GM12878 (cell line): ENCODE measurements at regions not wholly inside any gene's neighbourhood (a gene's known extent, or its start where the extent isn't known, plus 50 kb on each side); places are given as distances from the start of the nearest gene placed in this dataset.

ENCODE experiments used
- ATAC-seq: fragments of 200-7000 bp; cut with Tn5 transposase; 3 replicates; pipeline ENCODE4 v1.9.1; 2020; ENCODE audit warnings: mild to moderate bottlenecking, moderate library complexity
- BruUV-seq: library from RNA; stranded (reverse); fragments of 400-500 nt; replicated peaks from 2 replicates; lab custom pipeline; 2021; lab: Mats Ljungman, UMichigan
- CTCF ChIA-PET: fragments of 300-600 bp; sonication (Branson Sonifier 250); formaldehyde crosslinking; extraction: SDS; loops from one replicate; lab custom pipeline; 2021; ENCODE audit warnings: inconsistent platforms; lab: Yijun Ruan, JAX
- POLR2A ChIA-PET: fragments of 350-600 bp; formaldehyde crosslinking; extraction: SDS; loops from one replicate; lab custom pipeline; 2021; ENCODE audit warnings: inconsistent platforms; lab: Charles Lee
- RAD21 ChIA-PET: fragments of 300-600 bp; sonication (Branson Sonifier 250); formaldehyde crosslinking; loops from one replicate; lab custom pipeline; 2023; ENCODE audit warnings: antibody characterized with exemption; ENCODE audit not compliant: unreplicated experiment; lab: Charles Lee
- SMC1A ChIA-PET: fragments of 300-600 bp; sonication (Branson Sonifier 250); formaldehyde crosslinking; loops from one replicate; lab custom pipeline; 2023; ENCODE audit not compliant: unreplicated experiment, uncharacterized antibody; lab: Charles Lee
- DNase-seq: peaks from one replicate; pipeline ENCODE4 v3.0.0-alpha.2; 2011; ENCODE audit warnings: low read depth, low spot score
- FAIRE-seq: peaks from 3 replicates; lab custom pipeline; 2011; peaks lifted over from hg19 to GRCh38; lab: Jason Lieb, UNC
- H2AFZ ChIP-seq: 2 replicates; pipeline ENCODE4 v1.6.0; 2011; ENCODE audit warnings: low read depth, low read length, control low read depth; ENCODE audit not compliant: control insufficient read depth
- H3K27ac ChIP-seq: 2 replicates; pipeline ENCODE4 v1.5.1; 2011; ENCODE audit warnings: control low read depth; ENCODE audit not compliant: control insufficient read depth, insufficient read depth
- H3K27me3 ChIP-seq, 2 experiments: replicated peaks in 1 of 2; 2 replicates each; pipeline versions ENCODE4 v1.6.0 to v1.6.1; 2011; ENCODE audit warnings: low read length in 1 of 2; ENCODE audit not compliant: control insufficient read depth in 2 of 2, insufficient read depth in 2 of 2
- H3K36me3 ChIP-seq, 2 experiments: 2 replicates each; pipeline ENCODE4 v1.5.1; 2011; ENCODE audit warnings: low read length in 1 of 2; ENCODE audit not compliant: control insufficient read depth in 2 of 2, insufficient read depth in 2 of 2
- H3K4me1 ChIP-seq: 2 replicates; pipeline ENCODE4 v1.6.1; 2011; ENCODE audit warnings: mild to moderate bottlenecking, low read length, moderate library complexity, mixed read lengths; ENCODE audit not compliant: control insufficient read depth, insufficient read depth
- H3K4me2 ChIP-seq: 2 replicates; pipeline ENCODE4 v1.6.0; 2011; ENCODE audit warnings: control low read depth; ENCODE audit not compliant: control insufficient read depth, insufficient read depth
- H3K4me3 ChIP-seq: fragments of 200-600 bp; sonication (generic); 2 replicates; pipeline ENCODE4 v1.5.1; 2016
- H3K79me2 ChIP-seq: 2 replicates; pipeline ENCODE4 v1.6.0; 2011; ENCODE audit warnings: low read length; ENCODE audit not compliant: control insufficient read depth, insufficient read depth
- H3K9ac ChIP-seq: 2 replicates; pipeline ENCODE4 v1.8.0; 2011; ENCODE audit warnings: low read length, control low read depth, mixed read lengths; ENCODE audit not compliant: control insufficient read depth, insufficient read depth
- H3K9me3 ChIP-seq: replicated peaks from 3 replicates; pipeline ENCODE4 v1.5.1; 2011; ENCODE audit warnings: mild to moderate bottlenecking, low read length; ENCODE audit not compliant: control insufficient read depth, insufficient read depth
- H4K20me1 ChIP-seq: 2 replicates; pipeline ENCODE4 v1.6.0; 2011; ENCODE audit not compliant: control insufficient read depth, insufficient read depth
- BACH1 ChIP-seq: fragments of 450-650 bp; IDR thresholded peaks from 2 replicates; pipeline ENCODE4 v1.6.1; 2017; ENCODE audit warnings: mild to moderate bottlenecking, borderline replicate concordance
- BHLHE40 ChIP-seq, 2 experiments: fragments of 450-650 bp in 1 of 2; IDR thresholded peaks; 2 replicates each; pipeline ENCODE4 v1.6.1; 2011 to 2017; ENCODE audit warnings: low read depth in 2 of 2, borderline replicate concordance in 1 of 2, improper control_type of control experiment in 1 of 2, low read length in 1 of 2, mild to moderate bottlenecking in 1 of 2
- BRCA1 ChIP-seq: IDR thresholded peaks from 2 replicates; pipeline ENCODE4 v1.6.1; 2011; ENCODE audit warnings: low read depth, low read length, improper control_type of control experiment
- FOS ChIP-seq: IDR thresholded peaks from 3 replicates; pipeline ENCODE4 v1.6.1; 2011; ENCODE audit warnings: borderline replicate concordance; ENCODE audit not compliant: insufficient read length; ENCODE audit errors: extremely low read depth
- HDAC2 ChIP-seq: fragments of 200-600 bp; sonication (generic); IDR thresholded peaks from 2 replicates; pipeline ENCODE4 v1.6.1; 2017
- MYC ChIP-seq: IDR thresholded peaks from 2 replicates; pipeline ENCODE4 v1.6.1; 2011; ENCODE audit warnings: mild to moderate bottlenecking, low read length, moderate library complexity, inconsistent platforms; ENCODE audit not compliant: insufficient read depth, insufficient replicate concordance, insufficient read length, severe bottlenecking
- NBN ChIP-seq: fragments of 450-650 bp; IDR thresholded peaks from 2 replicates; pipeline ENCODE4 v1.6.1; 2016
- PAX8 ChIP-seq: fragments of 450-650 bp; IDR thresholded peaks from 2 replicates; pipeline ENCODE4 v1.6.1; 2017; ENCODE audit warnings: mild to moderate bottlenecking, moderate library complexity
- PML ChIP-seq: IDR thresholded peaks from 2 replicates; pipeline ENCODE4 v1.6.1; 2012; ENCODE audit warnings: low read length, inconsistent platforms
- RBBP5 ChIP-seq: fragments of 200-600 bp; sonication (generic); conservative IDR thresholded peaks from 2 replicates; pipeline ENCODE4 v1.6.1; 2016
- SUZ12 ChIP-seq: fragments of 200-600 bp; sonication (generic); IDR thresholded peaks from one replicate; pipeline ENCODE4 v1.6.1; 2018; ENCODE audit warnings: antibody characterized with exemption, mild to moderate bottlenecking; ENCODE audit not compliant: unreplicated experiment
- ZSCAN29 ChIP-seq: fragments of 450-650 bp; IDR thresholded peaks from 2 replicates; pipeline ENCODE4 v1.6.1; 2017; ENCODE audit warnings: mild to moderate bottlenecking, moderate library complexity
- WGBS: methylation state at CpG from one replicate; pipeline ENCODE4 v1.1.6; 2016; ENCODE audit warnings: low lambda C conversion rate; ENCODE audit not compliant: insufficient replicate concordance, insufficient coverage; ENCODE audit errors: missing lambda C conversion rate; 5-methylcytosine and 5-hydroxymethylcytosine counted together
- in situ Hi-C: fragments of 300-500 bp; cut with MboI; formaldehyde crosslinking; loops from 9 replicates; pipeline ENCODE4 v1.14.3; 2018; ENCODE audit warnings: mixed read lengths
- intact Hi-C: fragments of 100-400 bp; cut with micrococcal nuclease; formaldehyde crosslinking; loops from one replicate; pipeline ENCODE4 v1.14.2; 2022; ENCODE audit not compliant: unreplicated experiment
- TF ChIP-seq, protein P1 (sequence below): fragments of 450-650 bp; conservative IDR thresholded peaks from 2 replicates; pipeline ENCODE4 v1.6.1; 2017; ENCODE audit warnings: mild to moderate bottlenecking, moderate library complexity
- TF ChIP-seq, protein P2 (sequence below): IDR thresholded peaks from 2 replicates; pipeline ENCODE4 v1.6.1; 2011; ENCODE audit warnings: borderline replicate concordance, low read depth, mild to moderate bottlenecking, moderate library complexity, low read length; ENCODE audit not compliant: insufficient read depth, poor library complexity, severe bottlenecking
- TF ChIP-seq, protein P3 (sequence below): fragments of 450-650 bp; IDR thresholded peaks from 2 replicates; pipeline ENCODE4 v1.6.1; 2017; ENCODE audit warnings: antibody characterized with exemption, mild to moderate bottlenecking, moderate library complexity
- TF ChIP-seq, protein P4 (sequence below): IDR thresholded peaks from 2 replicates; pipeline ENCODE4 v1.6.1; 2011; ENCODE audit warnings: mild to moderate bottlenecking, low read depth, low read length, moderate library complexity; ENCODE audit not compliant: insufficient replicate concordance

DNA sequence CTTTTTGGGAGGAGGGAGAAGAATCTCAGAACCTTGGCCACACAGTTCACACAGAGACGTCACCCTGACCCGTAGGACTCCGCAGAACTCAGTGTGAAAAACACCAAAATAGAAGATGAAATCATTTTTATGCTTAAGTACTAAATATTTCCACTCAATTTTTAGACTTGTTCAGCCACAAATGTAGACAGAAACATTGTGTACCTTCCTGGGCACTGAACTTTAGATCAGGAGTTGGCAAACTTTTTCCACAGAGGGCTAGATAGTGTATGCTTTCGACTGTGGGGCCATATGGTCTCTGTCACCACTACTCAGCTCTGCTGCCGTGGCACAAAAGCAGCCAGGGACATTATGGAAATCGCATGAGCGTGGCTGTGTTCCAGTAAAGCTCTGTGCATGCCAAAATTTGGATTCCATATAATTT lies 61.8 kb upstream of the STOX2 start:
- POLR2A ChIA-PET = no interaction called here

More for the DNA sequence above, 61.8 kb upstream of the STOX2 start:
- in situ Hi-C loops (no loop called here), intact Hi-C loops (loop anchor here (5.0 kb wide), 1 partner anchor 371 kb away; no protein-coding TSS in a partner anchor)
- DNase-seq (no peak), FAIRE-seq (no peak), ATAC-seq (no peak)
- SMC1A ChIA-PET = no interaction called here
- RAD21 ChIA-PET = no interaction called here
- H3K79me2 ChIP-seq = no peaks in the 10 kb centered on the region
- H3K27me3 ChIP-seq = no peaks in the 10 kb centered on the region
- BruUV-seq = no TSS peak
- peaks cover 5% of the 10 kb centered on the region; the same call in 2 of the 3 replicates for H3K9me3 ChIP-seq
- no peak overlapping the region for H3K27ac ChIP-seq
- no peaks in the 10 kb centered on the region for H3K4me1 ChIP-seq
- H3K4me3 ChIP-seq = no peak overlapping the region
- 45% methylated on average over 7 of the region's 7 CpGs for WGBS
- H3K4me2 ChIP-seq = no peak overlapping the region
- H3K9ac ChIP-seq = no peak overlapping the region
- no peaks in the 10 kb centered on the region for H3K36me3 ChIP-seq
- CTCF ChIA-PET = no interaction called here
- H4K20me1 ChIP-seq = no peaks in the 10 kb centered on the region
- H2AFZ ChIP-seq = no peak overlapping the region
- TF ChIP-seq PAX8 (no peak), BRCA1 (no peak), ZSCAN29 (no peak), RBBP5 (no peak), MYC (no peak), BACH1 (no peak), PML (no peak), SUZ12 (no peak), BHLHE40 (IDR thresholded peaks at IDR 0.05; ENCODE audit: borderline replicate concordance in 1 of 2, low read depth in 2 of 2, low read length in 1 of 2) (no peak), FOS (no peak), NBN (no peak), HDAC2 (no peak)
- TF ChIP-seq, protein P1, sequence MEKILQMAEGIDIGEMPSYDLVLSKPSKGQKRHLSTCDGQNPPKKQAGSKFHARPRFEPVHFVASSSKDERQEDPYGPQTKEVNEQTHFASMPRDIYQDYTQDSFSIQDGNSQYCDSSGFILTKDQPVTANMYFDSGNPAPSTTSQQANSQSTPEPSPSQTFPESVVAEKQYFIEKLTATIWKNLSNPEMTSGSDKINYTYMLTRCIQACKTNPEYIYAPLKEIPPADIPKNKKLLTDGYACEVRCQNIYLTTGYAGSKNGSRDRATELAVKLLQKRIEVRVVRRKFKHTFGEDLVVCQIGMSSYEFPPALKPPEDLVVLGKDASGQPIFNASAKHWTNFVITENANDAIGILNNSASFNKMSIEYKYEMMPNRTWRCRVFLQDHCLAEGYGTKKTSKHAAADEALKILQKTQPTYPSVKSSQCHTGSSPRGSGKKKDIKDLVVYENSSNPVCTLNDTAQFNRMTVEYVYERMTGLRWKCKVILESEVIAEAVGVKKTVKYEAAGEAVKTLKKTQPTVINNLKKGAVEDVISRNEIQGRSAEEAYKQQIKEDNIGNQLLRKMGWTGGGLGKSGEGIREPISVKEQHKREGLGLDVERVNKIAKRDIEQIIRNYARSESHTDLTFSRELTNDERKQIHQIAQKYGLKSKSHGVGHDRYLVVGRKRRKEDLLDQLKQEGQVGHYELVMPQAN = no peak
- TF ChIP-seq, protein P2, sequence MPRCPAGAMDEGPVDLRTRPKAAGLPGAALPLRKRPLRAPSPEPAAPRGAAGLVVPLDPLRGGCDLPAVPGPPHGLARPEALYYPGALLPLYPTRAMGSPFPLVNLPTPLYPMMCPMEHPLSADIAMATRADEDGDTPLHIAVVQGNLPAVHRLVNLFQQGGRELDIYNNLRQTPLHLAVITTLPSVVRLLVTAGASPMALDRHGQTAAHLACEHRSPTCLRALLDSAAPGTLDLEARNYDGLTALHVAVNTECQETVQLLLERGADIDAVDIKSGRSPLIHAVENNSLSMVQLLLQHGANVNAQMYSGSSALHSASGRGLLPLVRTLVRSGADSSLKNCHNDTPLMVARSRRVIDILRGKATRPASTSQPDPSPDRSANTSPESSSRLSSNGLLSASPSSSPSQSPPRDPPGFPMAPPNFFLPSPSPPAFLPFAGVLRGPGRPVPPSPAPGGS = no peak
- TF ChIP-seq, protein P3, sequence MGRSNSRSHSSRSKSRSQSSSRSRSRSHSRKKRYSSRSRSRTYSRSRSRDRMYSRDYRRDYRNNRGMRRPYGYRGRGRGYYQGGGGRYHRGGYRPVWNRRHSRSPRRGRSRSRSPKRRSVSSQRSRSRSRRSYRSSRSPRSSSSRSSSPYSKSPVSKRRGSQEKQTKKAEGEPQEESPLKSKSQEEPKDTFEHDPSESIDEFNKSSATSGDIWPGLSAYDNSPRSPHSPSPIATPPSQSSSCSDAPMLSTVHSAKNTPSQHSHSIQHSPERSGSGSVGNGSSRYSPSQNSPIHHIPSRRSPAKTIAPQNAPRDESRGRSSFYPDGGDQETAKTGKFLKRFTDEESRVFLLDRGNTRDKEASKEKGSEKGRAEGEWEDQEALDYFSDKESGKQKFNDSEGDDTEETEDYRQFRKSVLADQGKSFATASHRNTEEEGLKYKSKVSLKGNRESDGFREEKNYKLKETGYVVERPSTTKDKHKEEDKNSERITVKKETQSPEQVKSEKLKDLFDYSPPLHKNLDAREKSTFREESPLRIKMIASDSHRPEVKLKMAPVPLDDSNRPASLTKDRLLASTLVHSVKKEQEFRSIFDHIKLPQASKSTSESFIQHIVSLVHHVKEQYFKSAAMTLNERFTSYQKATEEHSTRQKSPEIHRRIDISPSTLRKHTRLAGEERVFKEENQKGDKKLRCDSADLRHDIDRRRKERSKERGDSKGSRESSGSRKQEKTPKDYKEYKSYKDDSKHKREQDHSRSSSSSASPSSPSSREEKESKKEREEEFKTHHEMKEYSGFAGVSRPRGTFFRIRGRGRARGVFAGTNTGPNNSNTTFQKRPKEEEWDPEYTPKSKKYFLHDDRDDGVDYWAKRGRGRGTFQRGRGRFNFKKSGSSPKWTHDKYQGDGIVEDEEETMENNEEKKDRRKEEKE = no peak
- TF ChIP-seq, protein P4, sequence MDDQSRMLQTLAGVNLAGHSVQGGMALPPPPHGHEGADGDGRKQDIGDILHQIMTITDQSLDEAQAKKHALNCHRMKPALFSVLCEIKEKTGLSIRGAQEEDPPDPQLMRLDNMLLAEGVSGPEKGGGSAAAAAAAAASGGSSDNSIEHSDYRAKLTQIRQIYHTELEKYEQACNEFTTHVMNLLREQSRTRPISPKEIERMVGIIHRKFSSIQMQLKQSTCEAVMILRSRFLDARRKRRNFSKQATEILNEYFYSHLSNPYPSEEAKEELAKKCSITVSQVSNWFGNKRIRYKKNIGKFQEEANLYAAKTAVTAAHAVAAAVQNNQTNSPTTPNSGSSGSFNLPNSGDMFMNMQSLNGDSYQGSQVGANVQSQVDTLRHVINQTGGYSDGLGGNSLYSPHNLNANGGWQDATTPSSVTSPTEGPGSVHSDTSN = no peak
